ENCODE measurements at regions not wholly inside any gene's neighbourhood (a gene's known extent, or its start where the extent isn't known, plus 50 kb on each side); places are given as distances from the start of the nearest gene placed in this dataset.

DNA sequence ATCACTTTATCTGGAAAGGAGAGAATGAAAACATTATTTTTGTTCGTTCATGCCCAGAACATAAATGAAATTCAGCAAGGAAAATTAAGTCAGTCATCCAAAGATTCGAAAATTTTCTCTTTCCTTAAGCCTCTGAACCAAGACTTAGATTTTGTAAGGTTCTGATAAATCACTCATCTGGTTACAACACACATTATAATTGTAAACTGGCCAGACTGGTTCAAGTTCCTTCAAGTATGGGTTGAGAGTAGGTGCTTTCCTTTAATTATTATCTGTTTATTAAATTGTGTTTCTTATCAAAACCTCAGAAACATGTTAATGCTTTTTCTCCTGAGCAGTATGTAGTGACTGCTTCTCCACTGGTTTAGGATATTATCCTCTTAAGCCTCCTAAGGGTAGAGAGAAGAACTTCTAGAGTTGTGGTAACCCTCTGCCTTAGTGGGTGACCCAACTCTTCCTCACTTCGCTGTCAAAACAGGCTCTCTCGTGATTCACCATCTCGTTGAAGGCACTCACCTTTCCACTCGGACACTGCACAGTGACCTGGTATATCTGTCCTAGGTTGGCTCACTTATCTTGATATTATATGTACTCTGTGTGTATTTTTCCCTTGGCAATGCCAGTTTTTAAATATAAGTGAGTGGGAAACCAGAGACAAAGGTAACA, 325.9 kb downstream of the PAX3 start:
- TF ChIP-seq, protein P1, sequence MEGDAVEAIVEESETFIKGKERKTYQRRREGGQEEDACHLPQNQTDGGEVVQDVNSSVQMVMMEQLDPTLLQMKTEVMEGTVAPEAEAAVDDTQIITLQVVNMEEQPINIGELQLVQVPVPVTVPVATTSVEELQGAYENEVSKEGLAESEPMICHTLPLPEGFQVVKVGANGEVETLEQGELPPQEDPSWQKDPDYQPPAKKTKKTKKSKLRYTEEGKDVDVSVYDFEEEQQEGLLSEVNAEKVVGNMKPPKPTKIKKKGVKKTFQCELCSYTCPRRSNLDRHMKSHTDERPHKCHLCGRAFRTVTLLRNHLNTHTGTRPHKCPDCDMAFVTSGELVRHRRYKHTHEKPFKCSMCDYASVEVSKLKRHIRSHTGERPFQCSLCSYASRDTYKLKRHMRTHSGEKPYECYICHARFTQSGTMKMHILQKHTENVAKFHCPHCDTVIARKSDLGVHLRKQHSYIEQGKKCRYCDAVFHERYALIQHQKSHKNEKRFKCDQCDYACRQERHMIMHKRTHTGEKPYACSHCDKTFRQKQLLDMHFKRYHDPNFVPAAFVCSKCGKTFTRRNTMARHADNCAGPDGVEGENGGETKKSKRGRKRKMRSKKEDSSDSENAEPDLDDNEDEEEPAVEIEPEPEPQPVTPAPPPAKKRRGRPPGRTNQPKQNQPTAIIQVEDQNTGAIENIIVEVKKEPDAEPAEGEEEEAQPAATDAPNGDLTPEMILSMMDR (conservative IDR thresholded peaks at IDR 0.05 in 1 of 2, IDR thresholded peaks at IDR 0.05 in 1 of 2; ENCODE audit: low read depth in 1 of 2, low read length in 2 of 2), result no peak
- no peak for TF ChIP-seq EZH2 (IDR thresholded peaks at IDR 0.05; ENCODE audit: low read length, missing control alignments)
